Adrenal gland (tissue), 5 donors: ENCODE measurements at regions not wholly inside any gene's neighbourhood (a gene's known extent, or its start where the extent isn't known, plus 50 kb on each side); places are given as distances from the start of the nearest gene placed in this dataset.

Experiments
- POLR2A ChIP-seq, 2 donors: fragments of 450-650 bp; IDR thresholded peaks; one replicate each; pipeline ENCODE4 v1.6.1; 2017; ENCODE audit warnings: antibody characterized with exemption in 2 of 2, mild to moderate bottlenecking in 2 of 2, moderate library complexity in 1 of 2
- TF ChIP-seq, protein P1 (sequence below), 6 experiments: fragments of 450-650 bp in 4 of 6; fragments of 200-600 bp in 2 of 6; sonication (generic) in 1 of 6; IDR thresholded peaks; 1 replicate in 5 of 6; 2 replicates in 1 of 6; pipeline versions ENCODE4 v1.5.1 to v1.8.0; 2016 to 2021; ENCODE audit warnings: antibody characterized with exemption in 6 of 6, mild to moderate bottlenecking in 2 of 6, moderate library complexity in 1 of 6
- donor health status: DM: no; HTN: no; CAD: no.

DNA sequence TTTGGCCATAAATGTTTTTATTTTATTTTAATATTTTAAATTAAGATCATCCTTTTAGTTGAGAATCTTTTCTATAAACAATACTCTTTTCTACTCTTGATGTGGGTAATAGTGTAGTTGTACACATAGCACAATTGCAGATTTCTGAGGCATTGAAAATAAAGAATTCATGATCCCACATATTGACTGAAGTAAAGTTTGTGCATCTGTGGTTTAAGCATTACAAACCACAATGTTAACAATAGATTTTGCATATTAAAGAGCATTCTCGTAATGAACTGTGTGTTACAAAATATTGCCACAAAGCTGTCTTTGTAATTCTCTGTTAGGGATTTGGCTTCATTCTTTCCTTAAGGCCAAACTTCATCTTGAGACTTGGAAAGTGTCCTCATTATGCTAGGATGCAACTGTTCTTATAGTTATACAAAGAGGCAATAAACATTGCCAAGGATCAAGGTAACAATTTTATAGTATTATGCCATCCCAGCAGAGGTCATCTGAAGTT lies 256.8 kb downstream of the OLFM3 start:
- no peak for TF ChIP-seq POLR2A (IDR thresholded peaks at IDR 0.05)
- TF ChIP-seq, protein P1, sequence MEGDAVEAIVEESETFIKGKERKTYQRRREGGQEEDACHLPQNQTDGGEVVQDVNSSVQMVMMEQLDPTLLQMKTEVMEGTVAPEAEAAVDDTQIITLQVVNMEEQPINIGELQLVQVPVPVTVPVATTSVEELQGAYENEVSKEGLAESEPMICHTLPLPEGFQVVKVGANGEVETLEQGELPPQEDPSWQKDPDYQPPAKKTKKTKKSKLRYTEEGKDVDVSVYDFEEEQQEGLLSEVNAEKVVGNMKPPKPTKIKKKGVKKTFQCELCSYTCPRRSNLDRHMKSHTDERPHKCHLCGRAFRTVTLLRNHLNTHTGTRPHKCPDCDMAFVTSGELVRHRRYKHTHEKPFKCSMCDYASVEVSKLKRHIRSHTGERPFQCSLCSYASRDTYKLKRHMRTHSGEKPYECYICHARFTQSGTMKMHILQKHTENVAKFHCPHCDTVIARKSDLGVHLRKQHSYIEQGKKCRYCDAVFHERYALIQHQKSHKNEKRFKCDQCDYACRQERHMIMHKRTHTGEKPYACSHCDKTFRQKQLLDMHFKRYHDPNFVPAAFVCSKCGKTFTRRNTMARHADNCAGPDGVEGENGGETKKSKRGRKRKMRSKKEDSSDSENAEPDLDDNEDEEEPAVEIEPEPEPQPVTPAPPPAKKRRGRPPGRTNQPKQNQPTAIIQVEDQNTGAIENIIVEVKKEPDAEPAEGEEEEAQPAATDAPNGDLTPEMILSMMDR (IDR thresholded peaks at IDR 0.05), result no peak
